ENCODE measurements at regions not wholly inside any gene's neighbourhood (a gene's known extent, or its start where the extent isn't known, plus 50 kb on each side); places are given as distances from the start of the nearest gene placed in this dataset.

- no peak overlapping the region for H3K9ac ChIP-seq (ENCODE audit: insufficient read depth in 1 of 2, low read length in 2 of 2)
- TF ChIP-seq CTCF (IDR thresholded peaks at IDR 0.05; ENCODE audit: control extremely low read depth, extremely low read depth) = no peak
- no peak for DNase-seq
- H3K36me3 ChIP-seq (ENCODE audit: control insufficient read depth in 4 of 4, insufficient read depth in 4 of 4, low read length in 4 of 4) = no peaks in the 10 kb centered on the region
- H3K27me3 ChIP-seq (ENCODE audit: control insufficient read depth in 3 of 3, insufficient read depth in 3 of 3, low read length in 2 of 3) = no peaks in the 10 kb centered on the region
- no peak overlapping the region for H3K4me3 ChIP-seq
- no peaks in the 10 kb centered on the region for H3K9me3 ChIP-seq (ENCODE audit: control insufficient read depth in 4 of 4, insufficient read depth in 3 of 4, low read length in 3 of 4)
- no peak for ATAC-seq (ENCODE audit: insufficient read depth, low FRiP score)
- H3K4me1 ChIP-seq (ENCODE audit: control insufficient read depth in 5 of 5, insufficient read depth in 5 of 5, low read length in 5 of 5) = no peaks in the 10 kb centered on the region
- H3K27ac ChIP-seq (ENCODE audit: low read depth in 1 of 2, low read length in 1 of 2) = no peak overlapping the region
These were observed 159.1 kb upstream of the ZBED5 start for GRCh38 chr11:11016943-11017342.

GRCh38 chr11:11016068-11016467 lies 158.2 kb upstream of the ZBED5 start:
- H3K27me3 ChIP-seq (ENCODE audit: control insufficient read depth in 3 of 3, insufficient read depth in 3 of 3, low read length in 2 of 3) = no peaks in the 10 kb centered on the region
- no peak for DNase-seq
- H3K9me3 ChIP-seq (ENCODE audit: control insufficient read depth in 4 of 4, insufficient read depth in 3 of 4, low read length in 3 of 4) = no peaks in the 10 kb centered on the region
- H3K4me3 ChIP-seq = no peak overlapping the region
- ATAC-seq (ENCODE audit: insufficient read depth, low FRiP score) = no peak
- WGBS, 2 donors = 94 to 95% methylated on average over 2 of the region's 2 CpGs
- no peak overlapping the region for H3K9ac ChIP-seq (ENCODE audit: insufficient read depth in 1 of 2, low read length in 2 of 2)
- no peak overlapping the region for H3K27ac ChIP-seq (ENCODE audit: low read depth in 1 of 2, low read length in 1 of 2)
- H3K36me3 ChIP-seq (ENCODE audit: control insufficient read depth in 4 of 4, insufficient read depth in 4 of 4, low read length in 4 of 4) = no peaks in the 10 kb centered on the region
- no peak for TF ChIP-seq CTCF (IDR thresholded peaks at IDR 0.05; ENCODE audit: control extremely low read depth, extremely low read depth)
- H3K4me1 ChIP-seq (ENCODE audit: control insufficient read depth in 5 of 5, insufficient read depth in 5 of 5, low read length in 5 of 5) = no peaks in the 10 kb centered on the region

GRCh38 chr11:11011617-11012016 lies 153.8 kb upstream of the ZBED5 start:
- 83 to 90% methylated on average over 5 of the region's 5 CpGs for WGBS, 2 donors
- no peak for DNase-seq
- H3K9me3 ChIP-seq (ENCODE audit: control insufficient read depth in 4 of 4, insufficient read depth in 3 of 4, low read length in 3 of 4) = no peaks in the 10 kb centered on the region

More at GRCh38 chr11:11011617-11012016, 153.8 kb upstream of the ZBED5 start:
- no peak for ATAC-seq (ENCODE audit: insufficient read depth, low FRiP score)
- no peak overlapping the region for H3K27ac ChIP-seq (ENCODE audit: low read depth in 1 of 2, low read length in 1 of 2)
- no peaks in the 10 kb centered on the region for H3K27me3 ChIP-seq (ENCODE audit: control insufficient read depth in 3 of 3, insufficient read depth in 3 of 3, low read length in 2 of 3)
- no peak overlapping the region for H3K4me3 ChIP-seq
- peaks cover 0 to 1% (median 0%) of the 10 kb centered on the region in 5 donors for H3K4me1 ChIP-seq (ENCODE audit: control insufficient read depth in 5 of 5, insufficient read depth in 5 of 5, low read length in 5 of 5)
- no peak for TF ChIP-seq CTCF (IDR thresholded peaks at IDR 0.05; ENCODE audit: control extremely low read depth, extremely low read depth)
- H3K9ac ChIP-seq (ENCODE audit: insufficient read depth in 1 of 2, low read length in 2 of 2) = no peak overlapping the region
- H3K36me3 ChIP-seq (ENCODE audit: control insufficient read depth in 4 of 4, insufficient read depth in 4 of 4, low read length in 4 of 4) = no peaks in the 10 kb centered on the region

Measured in lung (tissue), 11 donors.